G401.6 (cell line): ENCODE measurements at regions not wholly inside any gene's neighbourhood (a gene's known extent, or its start where the extent isn't known, plus 50 kb on each side); places are given as distances from the start of the nearest gene placed in this dataset.
"Not testable (repeated sequence)": the region's sequence is repeated elsewhere in the genome, so short reads cannot be mapped to it uniquely, and the experiment has no call there.

ENCODE experiments used
- FAIRE-seq: peaks from 2 replicates; lab custom pipeline; 2012; peaks lifted over from hg19 to GRCh38; lab: Jason Lieb, UNC

GRCh38 chr1:30458730-30459485, 264.5 kb downstream of the MATN1 start:
- FAIRE-seq = not testable (repeated sequence)

- FAIRE-seq = no peak
Measured at GRCh38 chr1:30452925-30453324, 270.5 kb downstream of the MATN1 start.

GRCh38 chr1:30452170-30452569, 271.2 kb downstream of the MATN1 start:
- FAIRE-seq = no peak

GRCh38 chr1:30451532-30452125, 271.8 kb downstream of the MATN1 start:
- FAIRE-seq = no peak

GRCh38 chr1:30450818-30451233, 272.6 kb downstream of the MATN1 start:
- FAIRE-seq = no peak

GRCh38 chr1:30450148-30450817, 273.1 kb downstream of the MATN1 start:
- FAIRE-seq = no peak

GRCh38 chr1:30449428-30450147, 273.8 kb downstream of the MATN1 start:
- FAIRE-seq = no peak

- no peak for FAIRE-seq
Measured at GRCh38 chr1:30449003-30449402, 274.4 kb downstream of the MATN1 start.

- no peak for FAIRE-seq
Measured at GRCh38 chr1:30447701-30448100, 275.7 kb downstream of the MATN1 start.

GRCh38 chr1:30447080-30447479, 276.3 kb downstream of the MATN1 start:
- no peak for FAIRE-seq

- no peak for FAIRE-seq
Measured at GRCh38 chr1:30446508-30446907, 276.9 kb downstream of the MATN1 start.

- FAIRE-seq = no peak
Measured at GRCh38 chr1:30446095-30446494, 277.3 kb downstream of the MATN1 start.

GRCh38 chr1:30445449-30445848, 277.9 kb downstream of the MATN1 start:
- FAIRE-seq = no peak

- no peak for FAIRE-seq
Measured at GRCh38 chr1:30444850-30445249, 278.5 kb downstream of the MATN1 start.

GRCh38 chr1:30444401-30444800, 279.0 kb downstream of the MATN1 start:
- no peak for FAIRE-seq

- FAIRE-seq = not testable (repeated sequence)
Measured at GRCh38 chr1:30438274-30438673, 285.1 kb downstream of the MATN1 start.

GRCh38 chr1:30437059-30437576, 286.3 kb downstream of the MATN1 start:
- no peak for FAIRE-seq

- FAIRE-seq = no peak
Measured at GRCh38 chr1:30427545-30427944, 295.8 kb downstream of the MATN1 start.

- no peak for FAIRE-seq
Measured at GRCh38 chr1:30425046-30425445, 298.3 kb downstream of the MATN1 start.

GRCh38 chr1:30423570-30423969, 299.8 kb downstream of the MATN1 start:
- FAIRE-seq = no peak

- no peak for FAIRE-seq
Measured at GRCh38 chr1:30422251-30422650, 301.1 kb downstream of the MATN1 start.

- FAIRE-seq = no peak
Measured at GRCh38 chr1:30420519-30421050, 302.8 kb downstream of the MATN1 start.
